Endodermal cell (in vitro differentiated cells): ENCODE measurements at regions not wholly inside any gene's neighbourhood (a gene's known extent, or its start where the extent isn't known, plus 50 kb on each side); places are given as distances from the start of the nearest gene placed in this dataset.

Experiments
- DNase-seq: peaks from one replicate; pipeline ENCODE4 v3.0.0-alpha.2; 2017
- H3K27ac ChIP-seq: 2 replicates; pipeline ENCODE4 v1.5.1; 2013; ENCODE audit warnings: mild to moderate bottlenecking, low read depth, low read length, moderate library complexity
- H3K27me3 ChIP-seq: 2 replicates; pipeline ENCODE4 v1.6.1; 2013; ENCODE audit warnings: mild to moderate bottlenecking, low read length, moderate library complexity; ENCODE audit not compliant: insufficient read depth, control insufficient read depth, poor library complexity, severe bottlenecking
- H3K36me3 ChIP-seq: 2 replicates; pipeline ENCODE4 v1.7.0; 2013; ENCODE audit warnings: mild to moderate bottlenecking, low read length, moderate library complexity; ENCODE audit not compliant: control insufficient read depth, insufficient read depth
- H3K4me1 ChIP-seq: one replicate; pipeline ENCODE4 v1.7.0; 2013; ENCODE audit warnings: low read length; ENCODE audit not compliant: control insufficient read depth, insufficient read depth
- H3K4me3 ChIP-seq: 2 replicates; pipeline ENCODE4 v1.5.1; 2013; ENCODE audit warnings: mild to moderate bottlenecking, low read length, moderate library complexity
- H3K9ac ChIP-seq: 2 replicates; pipeline ENCODE4 v1.6.1; 2013; ENCODE audit warnings: mild to moderate bottlenecking, low read length, moderate library complexity; ENCODE audit not compliant: poor library complexity, severe bottlenecking; ENCODE audit errors: extremely low read depth
- H3K9me3 ChIP-seq: 2 replicates; pipeline ENCODE4 v1.6.1; 2013; ENCODE audit warnings: mild to moderate bottlenecking, low read length, moderate library complexity; ENCODE audit not compliant: control insufficient read depth
- H3K27ac Mint-ChIP-seq: 2 replicates; pipeline ENCODE4 v1.8.0; 2020; ENCODE audit warnings: mixed read lengths
- H3K27me3 Mint-ChIP-seq: 2 replicates; pipeline ENCODE4 v1.8.0; 2021; ENCODE audit warnings: mild to moderate bottlenecking, mixed read lengths; ENCODE audit not compliant: insufficient read depth
- H3K36me3 Mint-ChIP-seq: 2 replicates; pipeline ENCODE4 v1.8.0; 2020; ENCODE audit warnings: low read depth, mixed read lengths
- H3K4me1 Mint-ChIP-seq: 2 replicates; pipeline ENCODE4 v1.8.0; 2020; ENCODE audit warnings: mixed read lengths
- H3K4me3 Mint-ChIP-seq: 2 replicates; pipeline ENCODE4 v1.8.0; 2020; ENCODE audit warnings: mild to moderate bottlenecking, moderate library complexity, mixed read lengths
- H3K9me3 Mint-ChIP-seq: 2 replicates; pipeline ENCODE4 v1.8.0; 2020; ENCODE audit warnings: mild to moderate bottlenecking, mixed read lengths
- WGBS, 2 experiments: methylation state at CpG; one replicate each; pipeline versions ENCODE4 v1.1.5 to v1.1.7; 2013; ENCODE audit warnings: missing lambda C conversion rate in 2 of 2, mixed read lengths in 1 of 2; ENCODE audit not compliant: insufficient coverage in 1 of 2, insufficient read length in 1 of 2; 5-methylcytosine and 5-hydroxymethylcytosine counted together
- TF ChIP-seq, protein P1 (sequence below): fragments of 200-600 bp; sonication (generic); conservative IDR thresholded peaks from 2 replicates; pipeline ENCODE4 v1.5.0; 2021; ENCODE audit warnings: antibody characterized with exemption, mild to moderate bottlenecking

- no peaks in the 10 kb centered on the region for H3K9me3 ChIP-seq
- H3K36me3 Mint-ChIP-seq, result no peaks in the 10 kb centered on the region
These were observed 204.4 kb downstream of the CXCL12 start for GRCh38 chr10:44180321-44181168.

GRCh38 chr10:44178856-44179255 lies 206.0 kb downstream of the CXCL12 start:
- Mint-ChIP-seq H3K27ac (no peak overlapping the region), H3K27me3 (no peaks in the 10 kb centered on the region), H3K36me3 (no peaks in the 10 kb centered on the region), H3K4me1 (peaks cover under 1% of the 10 kb centered on the region), H3K9me3 (no peaks in the 10 kb centered on the region), H3K4me3 (no peak overlapping the region)
- H3K27me3 ChIP-seq, result no peaks in the 10 kb centered on the region
- 100% methylated on average over 3 of the region's 3 CpGs; no CpG with 5 or more reads in 1 of the 2 experiments for WGBS, 2 experiments
- no peak for DNase-seq
- H3K4me3 ChIP-seq, result no peak overlapping the region
- no peak overlapping the region for H3K9ac ChIP-seq
- no peaks in the 10 kb centered on the region for H3K9me3 ChIP-seq
- H3K36me3 ChIP-seq, result no peaks in the 10 kb centered on the region
- TF ChIP-seq, protein P1, sequence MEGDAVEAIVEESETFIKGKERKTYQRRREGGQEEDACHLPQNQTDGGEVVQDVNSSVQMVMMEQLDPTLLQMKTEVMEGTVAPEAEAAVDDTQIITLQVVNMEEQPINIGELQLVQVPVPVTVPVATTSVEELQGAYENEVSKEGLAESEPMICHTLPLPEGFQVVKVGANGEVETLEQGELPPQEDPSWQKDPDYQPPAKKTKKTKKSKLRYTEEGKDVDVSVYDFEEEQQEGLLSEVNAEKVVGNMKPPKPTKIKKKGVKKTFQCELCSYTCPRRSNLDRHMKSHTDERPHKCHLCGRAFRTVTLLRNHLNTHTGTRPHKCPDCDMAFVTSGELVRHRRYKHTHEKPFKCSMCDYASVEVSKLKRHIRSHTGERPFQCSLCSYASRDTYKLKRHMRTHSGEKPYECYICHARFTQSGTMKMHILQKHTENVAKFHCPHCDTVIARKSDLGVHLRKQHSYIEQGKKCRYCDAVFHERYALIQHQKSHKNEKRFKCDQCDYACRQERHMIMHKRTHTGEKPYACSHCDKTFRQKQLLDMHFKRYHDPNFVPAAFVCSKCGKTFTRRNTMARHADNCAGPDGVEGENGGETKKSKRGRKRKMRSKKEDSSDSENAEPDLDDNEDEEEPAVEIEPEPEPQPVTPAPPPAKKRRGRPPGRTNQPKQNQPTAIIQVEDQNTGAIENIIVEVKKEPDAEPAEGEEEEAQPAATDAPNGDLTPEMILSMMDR, result no peak
- no peak overlapping the region for H3K27ac ChIP-seq
- peaks cover 4% of the 10 kb centered on the region for H3K4me1 ChIP-seq

More at GRCh38 chr10:44180321-44181168, 204.4 kb downstream of the CXCL12 start:
- Mint-ChIP-seq H3K27ac (no peak overlapping the region), H3K4me1 (no peaks in the 10 kb centered on the region), H3K9me3 (no peaks in the 10 kb centered on the region), H3K4me3 (no peak overlapping the region), H3K27me3 (no peaks in the 10 kb centered on the region)
- Histone ChIP-seq H3K27ac (no peak overlapping the region), H3K9ac (no peak overlapping the region), H3K27me3 (no peaks in the 10 kb centered on the region), H3K4me3 (no peak overlapping the region), H3K4me1 (peaks cover 4% of the 10 kb centered on the region), H3K36me3 (no peaks in the 10 kb centered on the region)
- no peak for DNase-seq
- TF ChIP-seq, protein P1, result no peak
- WGBS, 2 experiments, result 89 to 92% methylated on average over 8 to 10 of the region's 10 CpGs

DNA sequence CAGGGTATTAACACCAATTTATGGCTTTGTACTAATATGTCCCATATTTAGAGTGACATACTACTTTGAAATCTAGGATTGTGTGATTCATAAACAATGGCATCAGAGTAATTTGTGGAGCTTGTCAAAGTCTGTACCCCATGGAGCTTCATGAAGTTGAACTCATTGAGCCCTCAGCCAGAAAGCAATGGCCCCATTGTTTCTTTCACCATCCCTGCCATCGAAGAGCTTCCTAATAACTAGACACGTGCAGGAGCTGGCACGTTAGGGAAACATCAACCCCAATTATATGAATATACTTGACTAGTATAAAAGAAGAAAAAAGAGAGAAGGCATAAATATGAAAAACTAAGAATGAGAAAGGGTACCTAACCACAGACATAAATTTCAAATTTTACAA lies 206.6 kb downstream of the CXCL12 start:
- Histone ChIP-seq H3K9me3 (no peaks in the 10 kb centered on the region), H3K27ac (no peak overlapping the region), H3K4me3 (no peak overlapping the region), H3K4me1 (peaks cover 4% of the 10 kb centered on the region), H3K27me3 (no peaks in the 10 kb centered on the region), H3K9ac (no peak overlapping the region), H3K36me3 (no peaks in the 10 kb centered on the region)
- H3K27me3 Mint-ChIP-seq, result no peaks in the 10 kb centered on the region
- DNase-seq, result no peak
- H3K36me3 Mint-ChIP-seq, result no peaks in the 10 kb centered on the region
- 98% methylated on average over 3 of the region's 3 CpGs; no CpG with 5 or more reads in 1 of the 2 experiments for WGBS, 2 experiments
- H3K4me1 Mint-ChIP-seq, result peaks cover 2% of the 10 kb centered on the region
- no peak overlapping the region for H3K27ac Mint-ChIP-seq
- H3K4me3 Mint-ChIP-seq, result no peak overlapping the region
- no peaks in the 10 kb centered on the region for H3K9me3 Mint-ChIP-seq
- TF ChIP-seq, protein P1, result no peak
